HEK293T (cell line): ENCODE measurements at regions not wholly inside any gene's neighbourhood (a gene's known extent, or its start where the extent isn't known, plus 50 kb on each side); places are given as distances from the start of the nearest gene placed in this dataset.
"Not testable (repeated sequence)": the region's sequence is repeated elsewhere in the genome, so short reads cannot be mapped to it uniquely, and the experiment has no call there.

Experiments
- BHLHE40 ChIP-seq: fragments of 450-650 bp; IDR thresholded peaks from 2 replicates; pipeline ENCODE4 v1.6.1; 2016; ENCODE audit warnings: mild to moderate bottlenecking, moderate library complexity, borderline replicate concordance
- ELF4 ChIP-seq: fragments of 450-650 bp; IDR thresholded peaks from 2 replicates; pipeline ENCODE4 v1.6.1; 2017; ENCODE audit warnings: antibody characterized with exemption
- FOXK2 ChIP-seq: fragments of 450-650 bp; IDR thresholded peaks from 2 replicates; pipeline ENCODE4 v1.6.1; 2016; ENCODE audit warnings: mild to moderate bottlenecking
- HDGF ChIP-seq: fragments of 450-650 bp; IDR thresholded peaks from 2 replicates; pipeline ENCODE4 v1.6.1; 2017; ENCODE audit warnings: antibody characterized with exemption, borderline replicate concordance
- SP1 ChIP-seq: fragments of 450-650 bp; IDR thresholded peaks from 2 replicates; pipeline ENCODE4 v1.6.1; 2017
- TARDBP ChIP-seq: fragments of 450-650 bp; IDR thresholded peaks from 2 replicates; pipeline ENCODE4 v1.6.1; 2016

- TF ChIP-seq SP1, TARDBP, ELF4, HDGF, FOXK2, BHLHE40: not testable (repeated sequence)
Measured at GRCh38 chr9:40995490-40995889, 133.0 kb downstream of the FOXD4L6 start.
